CD14-positive monocyte (primary cell): ENCODE measurements at regions not wholly inside any gene's neighbourhood (a gene's known extent, or its start where the extent isn't known, plus 50 kb on each side); places are given as distances from the start of the nearest gene placed in this dataset.
A peak's percentile ranks its signal among the peaks of the same experiment; 100 is the strongest.

Experiments used
- DNase-seq, 3 donors: peaks; one replicate each; pipeline ENCODE4 v3.0.0-alpha.2; 2011 to 2022
- H2AFZ ChIP-seq: 2 replicates; pipeline ENCODE4 v1.6.0; 2012; ENCODE audit warnings: mild to moderate bottlenecking, low read depth, low read length, inconsistent platforms; ENCODE audit not compliant: insufficient read depth, poor library complexity, severe bottlenecking
- H3K27ac ChIP-seq, 2 donors: 1 replicate in 1 of 2; 2 replicates in 1 of 2; pipeline ENCODE4 v1.5.1; 2012 to 2013; ENCODE audit warnings: low read length in 2 of 2, control low read depth in 1 of 2, inconsistent platforms in 1 of 2, low read depth in 1 of 2, mild to moderate bottlenecking in 1 of 2
- H3K27me3 ChIP-seq, 2 donors: one replicate each; pipeline versions ENCODE4 v1.6.0 to v1.6.1; 2011 to 2013; ENCODE audit warnings: low read length in 2 of 2; ENCODE audit not compliant: control insufficient read depth in 2 of 2, insufficient read depth in 2 of 2
- H3K36me3 ChIP-seq, 2 donors: replicated peaks in 1 of 2; 1 replicate in 1 of 2; 2 replicates in 1 of 2; pipeline versions ENCODE4 v1.5.1 to v1.6.1; 2012 to 2013; ENCODE audit warnings: low read length in 2 of 2, control low read depth in 1 of 2, inconsistent platforms in 1 of 2, mild to moderate bottlenecking in 1 of 2; ENCODE audit not compliant: insufficient read depth in 2 of 2, control insufficient read depth in 1 of 2
- H3K4me1 ChIP-seq, 2 donors: 1 replicate in 1 of 2; 2 replicates in 1 of 2; pipeline versions ENCODE4 v1.5.1 to v1.6.1; 2012 to 2013; ENCODE audit warnings: low read length in 2 of 2, control low read depth in 1 of 2, inconsistent platforms in 1 of 2, mild to moderate bottlenecking in 1 of 2, moderate library complexity in 1 of 2; ENCODE audit not compliant: insufficient read depth in 2 of 2, control insufficient read depth in 1 of 2
- H3K4me2 ChIP-seq: replicated peaks from 2 replicates; pipeline ENCODE3; 2012; ENCODE audit warnings: low read length, moderate library complexity, mild to moderate bottlenecking; ENCODE audit not compliant: poor library complexity, severe bottlenecking; ENCODE audit errors: extremely low read depth
- H3K4me3 ChIP-seq, 3 experiments: fragments of 200-600 bp in 1 of 3; sonication (generic) in 1 of 3; replicated peaks in 1 of 3; 1 replicate in 2 of 3; 2 replicates in 1 of 3; pipeline ENCODE4 v1.5.1; 2011 to 2013; ENCODE audit warnings: low read length in 3 of 3, mild to moderate bottlenecking in 3 of 3, control low read depth in 2 of 3, low read depth in 2 of 3, inconsistent platforms in 1 of 3, moderate library complexity in 1 of 3
- H3K79me2 ChIP-seq: 2 replicates; pipeline ENCODE4 v1.6.0; 2012; ENCODE audit warnings: mild to moderate bottlenecking, control low read depth, inconsistent platforms, low read length, moderate library complexity; ENCODE audit not compliant: insufficient read depth
- H3K9ac ChIP-seq: 2 replicates; pipeline ENCODE4 v1.6.0; 2017; ENCODE audit warnings: low read length, mild to moderate bottlenecking; ENCODE audit not compliant: insufficient read depth, poor library complexity, severe bottlenecking
- H3K9me3 ChIP-seq, 2 donors: replicated peaks in 1 of 2; 1 replicate in 1 of 2; 2 replicates in 1 of 2; pipeline versions ENCODE4 v1.5.1 to v1.6.1; 2012 to 2013; ENCODE audit warnings: low read length in 2 of 2, control low read depth in 1 of 2; ENCODE audit not compliant: control insufficient read depth in 1 of 2, insufficient read depth in 1 of 2
- H4K20me1 ChIP-seq: 2 replicates; pipeline ENCODE4 v1.6.0; 2012; ENCODE audit warnings: mild to moderate bottlenecking, low read length, control low read depth, moderate library complexity; ENCODE audit not compliant: insufficient read depth
- H3K27ac Mint-ChIP-seq, 7 donors: one replicate each; pipeline ENCODE4 v1.8.0; 2020; ENCODE audit warnings: mild to moderate bottlenecking in 7 of 7, mixed read lengths in 7 of 7, moderate library complexity in 6 of 7, inconsistent platforms in 2 of 7
- H3K27me3 Mint-ChIP-seq, 3 donors: one replicate each; pipeline ENCODE4 v1.8.0; 2021 to 2022; ENCODE audit warnings: low read depth in 3 of 3, mild to moderate bottlenecking in 3 of 3, mixed read lengths in 3 of 3, moderate library complexity in 3 of 3, inconsistent platforms in 1 of 3
- H3K36me3 Mint-ChIP-seq, 2 donors: one replicate each; pipeline ENCODE4 v1.8.0; 2020; ENCODE audit warnings: mixed read lengths in 2 of 2, inconsistent platforms in 1 of 2, mild to moderate bottlenecking in 1 of 2
- H3K4me1 Mint-ChIP-seq: one replicate; pipeline ENCODE4 v1.8.0; 2020; ENCODE audit warnings: mild to moderate bottlenecking, mixed read lengths
- H3K4me3 Mint-ChIP-seq, 2 donors: one replicate each; pipeline ENCODE4 v1.8.0; 2020; ENCODE audit warnings: mild to moderate bottlenecking in 2 of 2, mixed read lengths in 2 of 2, moderate library complexity in 1 of 2
- H3K9me3 Mint-ChIP-seq, 7 donors: one replicate each; pipeline ENCODE4 v1.8.0; 2020 to 2022; ENCODE audit warnings: mixed read lengths in 7 of 7, mild to moderate bottlenecking in 6 of 7, moderate library complexity in 6 of 7, inconsistent platforms in 2 of 7
- WGBS: methylation state at CpG from one replicate; pipeline ENCODE4 v1.1.5; 2013; ENCODE audit warnings: missing lambda C conversion rate; ENCODE audit not compliant: insufficient coverage; 5-methylcytosine and 5-hydroxymethylcytosine counted together
- intact Hi-C, 2 donors: fragments of 100-400 bp; cut with micrococcal nuclease; formaldehyde crosslinking; loops; one replicate each; pipeline versions ENCODE4 v1.15.0 to v1.15.1; 2023
- TF ChIP-seq, protein P1 (sequence below): fragments of 200-600 bp; IDR thresholded peaks from one replicate; pipeline ENCODE4 v1.8.0; 2022; ENCODE audit warnings: antibody characterized with exemption, mild to moderate bottlenecking

DNA sequence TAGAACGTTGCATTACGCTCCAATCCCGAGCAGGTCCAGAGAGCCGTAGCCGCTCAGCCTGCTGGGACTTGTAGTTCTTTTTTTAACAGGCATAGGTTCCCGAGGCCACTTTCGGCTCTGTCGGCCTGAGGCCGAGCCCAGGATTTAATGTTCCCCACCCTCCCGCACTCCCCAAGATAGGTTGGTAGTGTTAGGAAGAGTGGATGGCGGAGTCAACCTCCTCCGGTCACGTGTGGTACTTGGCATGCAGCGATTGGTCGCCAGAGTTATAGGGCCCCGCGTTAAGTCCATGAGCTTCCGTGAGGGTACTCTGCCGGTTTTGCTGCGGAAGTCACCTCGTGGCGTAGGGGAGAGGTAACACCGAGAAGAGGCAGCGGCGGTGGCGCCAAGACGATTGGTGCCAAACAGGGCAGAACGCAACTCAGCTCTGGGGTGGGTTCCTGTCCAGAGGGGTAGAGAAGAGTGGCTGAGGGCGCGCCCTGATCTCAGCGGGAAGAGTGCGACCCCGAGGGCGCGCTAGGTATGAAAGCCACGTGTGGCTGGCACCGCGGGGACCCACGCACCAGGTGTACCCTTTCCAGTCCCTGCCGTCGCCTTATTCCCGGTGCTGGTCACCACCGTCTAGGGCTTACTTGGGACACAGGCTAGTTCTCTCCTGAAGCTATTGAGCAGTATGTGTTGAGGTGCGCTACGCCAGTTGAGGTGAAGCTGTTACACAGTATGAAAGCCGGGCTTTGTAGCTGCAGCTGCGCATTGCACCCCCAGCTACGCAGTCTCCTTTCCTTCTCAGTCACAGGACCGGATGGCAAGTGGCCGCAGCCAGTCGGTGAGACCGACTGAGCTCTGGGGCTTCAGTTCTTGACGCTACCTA, 177.2 kb downstream of the KDM5D start:
- H3K27ac ChIP-seq, result peak overlapping the region in 1 of 2 donors; percentile 87
- no peaks in the 10 kb centered on the region for H3K27me3 Mint-ChIP-seq
- H3K9me3 Mint-ChIP-seq, result no peaks in the 10 kb centered on the region
- peak overlapping the region; percentile 97 for H3K4me3 Mint-ChIP-seq
- no peaks in the 10 kb centered on the region for H3K27me3 ChIP-seq
- DNase-seq, result peak in 2 of 3 donors; percentile 77 to 80
- peaks cover 28% of the 10 kb centered on the region for H3K4me1 Mint-ChIP-seq
- H3K4me2 ChIP-seq, result no peak overlapping the region
- TF ChIP-seq, protein P1, sequence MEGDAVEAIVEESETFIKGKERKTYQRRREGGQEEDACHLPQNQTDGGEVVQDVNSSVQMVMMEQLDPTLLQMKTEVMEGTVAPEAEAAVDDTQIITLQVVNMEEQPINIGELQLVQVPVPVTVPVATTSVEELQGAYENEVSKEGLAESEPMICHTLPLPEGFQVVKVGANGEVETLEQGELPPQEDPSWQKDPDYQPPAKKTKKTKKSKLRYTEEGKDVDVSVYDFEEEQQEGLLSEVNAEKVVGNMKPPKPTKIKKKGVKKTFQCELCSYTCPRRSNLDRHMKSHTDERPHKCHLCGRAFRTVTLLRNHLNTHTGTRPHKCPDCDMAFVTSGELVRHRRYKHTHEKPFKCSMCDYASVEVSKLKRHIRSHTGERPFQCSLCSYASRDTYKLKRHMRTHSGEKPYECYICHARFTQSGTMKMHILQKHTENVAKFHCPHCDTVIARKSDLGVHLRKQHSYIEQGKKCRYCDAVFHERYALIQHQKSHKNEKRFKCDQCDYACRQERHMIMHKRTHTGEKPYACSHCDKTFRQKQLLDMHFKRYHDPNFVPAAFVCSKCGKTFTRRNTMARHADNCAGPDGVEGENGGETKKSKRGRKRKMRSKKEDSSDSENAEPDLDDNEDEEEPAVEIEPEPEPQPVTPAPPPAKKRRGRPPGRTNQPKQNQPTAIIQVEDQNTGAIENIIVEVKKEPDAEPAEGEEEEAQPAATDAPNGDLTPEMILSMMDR, result no peak
- intact Hi-C loops, result no loop called here
- no peaks in the 10 kb centered on the region for H3K9me3 ChIP-seq
- H3K36me3 Mint-ChIP-seq, result peaks cover 0 to 2% of the 10 kb centered on the region in 2 donors
- no peak overlapping the region for H3K9ac ChIP-seq
- H2AFZ ChIP-seq, result no peak overlapping the region
- 0% methylated on average over 16 of the region's 53 CpGs for WGBS
- peaks cover 0 to 6% of the 10 kb centered on the region in 2 donors for H3K4me1 ChIP-seq
- peak overlapping the region in 2 of 7 donors; percentile 88 to 95 for H3K27ac Mint-ChIP-seq
- no peaks in the 10 kb centered on the region for H3K79me2 ChIP-seq
- H3K36me3 ChIP-seq, result no peaks in the 10 kb centered on the region
- H3K4me3 ChIP-seq, result peak overlapping the region in 1 of 3 experiments; percentile 84
- H4K20me1 ChIP-seq, result no peaks in the 10 kb centered on the region

DNA sequence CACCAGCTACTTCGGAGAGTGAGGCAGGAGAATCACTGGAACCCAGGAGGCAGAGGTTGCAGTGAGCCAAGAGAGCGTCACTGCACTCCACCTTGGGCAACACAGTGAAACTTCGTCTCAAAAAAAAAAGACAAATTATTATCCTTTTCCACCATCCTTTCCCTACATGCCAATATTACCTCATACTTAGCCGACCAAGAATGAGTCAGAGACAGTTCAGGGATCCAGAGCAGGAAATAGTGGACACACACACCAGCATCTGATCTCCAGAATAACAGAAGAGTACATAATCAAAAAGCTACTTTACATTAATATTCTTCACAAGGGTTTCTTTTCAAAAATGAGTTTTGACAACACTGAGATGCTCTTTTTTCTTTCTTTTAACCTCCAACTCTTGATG, 185.4 kb downstream of the KDM5D start:
- H3K9me3 ChIP-seq, result no peaks in the 10 kb centered on the region
- no peaks in the 10 kb centered on the region for H3K79me2 ChIP-seq
- Mint-ChIP-seq H3K27me3 (no peaks in the 10 kb centered on the region), H3K9me3 (no peaks in the 10 kb centered on the region), H3K36me3 (no peaks in the 10 kb centered on the region), H3K4me3 (no peak overlapping the region), H3K4me1 (no peaks in the 10 kb centered on the region), H3K27ac (no peak overlapping the region)
- TF ChIP-seq, protein P1, result no peak
- H3K36me3 ChIP-seq, result no peaks in the 10 kb centered on the region
- no peaks in the 10 kb centered on the region for H3K27me3 ChIP-seq
- no peaks in the 10 kb centered on the region for H4K20me1 ChIP-seq
- H2AFZ ChIP-seq, result no peak overlapping the region
- H3K9ac ChIP-seq, result no peak overlapping the region
- DNase-seq, result no peak
- intact Hi-C loops, result no loop called here
- no peak overlapping the region for H3K27ac ChIP-seq
- H3K4me1 ChIP-seq, result no peaks in the 10 kb centered on the region
- H3K4me2 ChIP-seq, result no peak overlapping the region
- WGBS, result no CpG with 5 or more reads among the region's 4 CpGs
- H3K4me3 ChIP-seq, result no peak overlapping the region
